C4-2B (cell line): ENCODE measurements at regions not wholly inside any gene's neighbourhood (a gene's known extent, or its start where the extent isn't known, plus 50 kb on each side); places are given as distances from the start of the nearest gene placed in this dataset.

Source experiments
- H3K27ac ChIP-seq: fragments of 450-650 bp; 2 replicates; pipeline ENCODE4 v1.5.1; 2017
- ZFX ChIP-seq: fragments of 450-650 bp; IDR thresholded peaks from 2 replicates; pipeline ENCODE4 v1.6.1; 2017
- TF ChIP-seq, protein P1 (sequence below): fragments of 450-650 bp; conservative IDR thresholded peaks from 2 replicates; pipeline ENCODE4 v1.5.1; 2017; ENCODE audit warnings: mild to moderate bottlenecking

DNA sequence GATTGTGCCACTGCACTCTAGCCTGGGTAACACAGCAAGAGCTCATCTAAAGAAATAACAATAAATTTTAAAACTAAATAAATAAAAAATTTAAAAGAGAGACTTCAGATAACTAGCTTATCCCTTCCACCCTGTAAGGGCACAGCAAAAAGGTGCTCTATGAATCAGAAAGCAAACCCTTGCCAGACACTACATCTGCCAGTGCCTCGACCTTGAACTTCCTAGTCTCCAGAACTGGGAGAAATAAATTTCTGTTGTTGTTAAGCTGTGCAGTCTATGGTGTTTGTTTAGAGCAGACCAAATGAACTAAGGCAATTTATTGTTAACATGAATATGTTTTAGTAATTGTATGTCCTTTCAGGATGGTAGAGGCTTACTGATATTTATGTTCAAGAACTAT, 174.9 kb upstream of the TRIM24 start:
- TF ChIP-seq, protein P1, sequence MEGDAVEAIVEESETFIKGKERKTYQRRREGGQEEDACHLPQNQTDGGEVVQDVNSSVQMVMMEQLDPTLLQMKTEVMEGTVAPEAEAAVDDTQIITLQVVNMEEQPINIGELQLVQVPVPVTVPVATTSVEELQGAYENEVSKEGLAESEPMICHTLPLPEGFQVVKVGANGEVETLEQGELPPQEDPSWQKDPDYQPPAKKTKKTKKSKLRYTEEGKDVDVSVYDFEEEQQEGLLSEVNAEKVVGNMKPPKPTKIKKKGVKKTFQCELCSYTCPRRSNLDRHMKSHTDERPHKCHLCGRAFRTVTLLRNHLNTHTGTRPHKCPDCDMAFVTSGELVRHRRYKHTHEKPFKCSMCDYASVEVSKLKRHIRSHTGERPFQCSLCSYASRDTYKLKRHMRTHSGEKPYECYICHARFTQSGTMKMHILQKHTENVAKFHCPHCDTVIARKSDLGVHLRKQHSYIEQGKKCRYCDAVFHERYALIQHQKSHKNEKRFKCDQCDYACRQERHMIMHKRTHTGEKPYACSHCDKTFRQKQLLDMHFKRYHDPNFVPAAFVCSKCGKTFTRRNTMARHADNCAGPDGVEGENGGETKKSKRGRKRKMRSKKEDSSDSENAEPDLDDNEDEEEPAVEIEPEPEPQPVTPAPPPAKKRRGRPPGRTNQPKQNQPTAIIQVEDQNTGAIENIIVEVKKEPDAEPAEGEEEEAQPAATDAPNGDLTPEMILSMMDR: no peak
- no peak for TF ChIP-seq ZFX
- H3K27ac ChIP-seq: no peak overlapping the region

DNA sequence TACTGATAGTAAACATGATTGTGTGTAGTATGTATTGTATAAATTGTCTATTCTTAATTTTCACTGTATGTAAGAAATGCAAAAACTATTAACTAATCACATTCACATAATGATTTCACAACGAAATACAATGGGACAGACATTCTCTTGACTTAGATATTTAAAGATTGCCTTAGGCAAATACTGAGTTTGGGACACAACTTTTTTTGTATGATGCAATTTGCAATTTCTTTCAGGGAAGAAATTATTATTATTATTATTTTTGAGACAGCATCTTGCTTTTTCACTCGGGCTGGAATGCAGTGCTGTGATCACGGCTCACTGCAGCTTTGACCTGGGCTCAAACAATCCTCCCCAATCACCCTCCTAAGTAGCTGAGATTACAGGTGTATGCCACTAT, 173.2 kb upstream of the TRIM24 start:
- no peak for TF ChIP-seq ZFX
- TF ChIP-seq, protein P1: no peak
- H3K27ac ChIP-seq: no peak overlapping the region

DNA sequence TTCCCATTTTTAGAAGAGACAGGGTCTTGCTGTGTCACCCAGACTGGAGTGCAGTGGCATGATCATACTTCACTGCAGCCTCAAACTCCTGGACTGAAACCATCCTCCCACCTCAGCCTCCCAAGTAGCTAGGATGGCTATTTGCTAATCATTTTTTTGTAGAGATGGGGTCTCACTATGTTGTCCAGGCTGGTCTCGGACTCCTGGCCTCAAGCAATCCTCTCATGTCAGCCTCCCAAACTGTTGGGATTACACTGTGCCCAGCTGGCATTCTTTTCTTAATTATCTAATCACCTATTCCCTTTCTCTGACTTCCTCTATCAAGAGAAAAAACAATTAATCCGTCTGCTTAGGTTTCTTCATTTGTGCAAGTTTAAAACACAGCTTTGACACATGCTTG, 172.5 kb upstream of the TRIM24 start:
- TF ChIP-seq, protein P1: no peak
- no peak for TF ChIP-seq ZFX
- H3K27ac ChIP-seq: no peak overlapping the region

DNA sequence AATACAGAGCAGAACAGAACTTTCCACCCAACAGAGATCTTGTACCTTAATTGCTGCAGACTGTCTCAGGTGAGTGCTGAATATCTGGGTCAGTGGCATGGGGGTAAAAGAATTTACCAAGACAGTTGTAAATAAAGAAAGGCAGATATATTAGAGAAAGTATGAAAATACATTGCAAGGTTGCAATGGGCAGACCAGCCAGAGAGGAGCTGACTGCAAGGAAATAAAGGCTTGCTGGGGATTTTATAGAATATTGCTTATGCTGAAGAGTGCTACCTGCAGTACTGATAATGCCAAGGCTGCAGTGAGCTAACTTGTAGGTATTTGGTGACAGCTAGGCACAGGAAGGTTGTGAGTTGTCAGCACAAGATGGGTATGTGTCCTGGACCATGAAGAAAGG, 171.0 kb upstream of the TRIM24 start:
- no peak for TF ChIP-seq ZFX
- TF ChIP-seq, protein P1: no peak
- no peak overlapping the region for H3K27ac ChIP-seq

DNA sequence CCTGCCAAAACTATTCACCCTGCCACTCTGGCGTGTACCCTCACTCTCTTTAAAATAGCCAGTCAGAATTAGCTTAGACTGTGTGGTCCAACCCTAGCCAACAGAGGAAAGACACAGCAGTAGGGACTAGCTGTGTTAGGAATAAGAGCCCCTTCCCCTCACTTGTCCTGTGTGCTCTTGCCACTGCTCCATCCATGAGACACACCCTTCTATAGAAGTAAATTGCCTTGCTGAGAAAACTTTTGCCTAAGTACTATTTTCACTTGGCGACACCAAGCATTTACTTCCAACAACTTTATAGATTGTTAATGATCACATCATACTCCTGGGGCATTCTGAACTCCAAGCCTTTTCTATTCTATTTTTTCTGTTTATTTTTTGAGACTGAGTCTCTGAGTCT, 170.2 kb upstream of the TRIM24 start:
- no peak overlapping the region for H3K27ac ChIP-seq
- TF ChIP-seq, protein P1: no peak
- TF ChIP-seq ZFX: no peak

DNA sequence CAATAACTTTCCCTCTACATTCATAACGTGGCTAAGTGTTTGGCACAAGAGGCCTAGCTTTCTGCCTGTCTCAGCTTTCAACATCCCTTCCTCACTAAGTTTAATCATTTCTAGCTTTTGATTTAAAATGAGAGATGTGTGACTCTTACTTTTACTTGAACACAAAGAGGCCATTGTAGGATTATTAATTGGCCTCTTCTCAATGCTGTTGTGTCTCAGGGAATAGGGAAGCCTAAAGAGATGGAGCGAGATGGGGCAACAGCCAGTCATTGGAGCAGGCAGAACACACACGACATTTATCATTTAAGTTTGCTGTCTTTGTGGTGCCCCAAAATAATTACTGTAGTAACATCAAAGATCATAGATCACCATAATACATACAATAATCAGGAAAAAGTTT, 167.1 kb upstream of the TRIM24 start:
- no peak overlapping the region for H3K27ac ChIP-seq
- TF ChIP-seq, protein P1: no peak
- TF ChIP-seq ZFX: no peak

DNA sequence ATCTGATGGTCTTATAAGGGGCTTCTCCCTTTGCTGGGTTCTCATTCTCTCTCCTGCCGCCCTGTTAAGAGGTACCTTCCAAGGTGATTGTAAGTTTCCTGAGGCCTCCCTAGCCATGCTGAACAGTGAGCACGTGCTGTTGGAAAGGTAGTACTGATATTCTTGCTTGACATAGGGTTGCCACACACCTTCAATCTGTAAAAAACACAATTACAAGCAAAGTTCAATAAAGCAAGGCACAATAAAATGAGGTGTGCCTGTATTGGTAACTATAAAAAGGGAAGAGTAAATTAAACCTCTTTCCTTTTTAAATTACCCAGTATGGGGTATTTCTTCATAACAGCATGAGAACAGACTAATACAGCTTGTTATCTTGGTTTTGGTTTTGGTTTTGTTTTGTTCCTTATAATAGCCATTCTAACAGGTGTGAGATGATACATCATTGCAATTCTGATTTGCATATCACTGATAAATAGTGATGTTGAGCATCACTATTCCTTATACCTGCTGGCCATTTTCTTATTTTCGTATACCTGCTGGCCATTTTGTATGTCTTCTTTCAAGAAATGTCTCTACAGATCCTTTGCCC, 164.9 kb upstream of the TRIM24 start:
- no peak overlapping the region for H3K27ac ChIP-seq
- TF ChIP-seq, protein P1: no peak
- no peak for TF ChIP-seq ZFX
